GM12865 (cell line): ENCODE measurements at regions not wholly inside any gene's neighbourhood (a gene's known extent, or its start where the extent isn't known, plus 50 kb on each side); places are given as distances from the start of the nearest gene placed in this dataset.

Experiments
- DNase-seq: peaks from one replicate; pipeline ENCODE4 v3.0.0; 2010; ENCODE audit warnings: low read depth
- H3K4me3 ChIP-seq: 2 replicates; pipeline ENCODE4 v1.5.1; 2011; ENCODE audit warnings: mild to moderate bottlenecking, low read depth, low read length, control low read depth
- CTCF ChIP-seq: IDR thresholded peaks from 2 replicates; pipeline ENCODE4 v1.5.1; 2011; ENCODE audit warnings: low read length, control low read depth, low read depth, inconsistent platforms; ENCODE audit not compliant: insufficient read depth; ENCODE audit errors: missing control alignments

- no peak for DNase-seq
- no peak for TF ChIP-seq CTCF
- H3K4me3 ChIP-seq, result no peak overlapping the region
These were observed 469.1 kb downstream of the SOX2 start for GRCh38 chr3:182180654-182181385.

GRCh38 chr3:182182531-182182968 is 470.8 kb downstream of the SOX2 start:
- no peak overlapping the region for H3K4me3 ChIP-seq
- TF ChIP-seq CTCF, result no peak
- peak; percentile 36 for DNase-seq

GRCh38 chr3:182183716-182184430 is 472.1 kb downstream of the SOX2 start:
- H3K4me3 ChIP-seq, result no peak overlapping the region
- no peak for DNase-seq
- TF ChIP-seq CTCF, result no peak

- no peak for TF ChIP-seq CTCF
- DNase-seq, result no peak
- no peak overlapping the region for H3K4me3 ChIP-seq
These were observed 473.6 kb downstream of the SOX2 start for GRCh38 chr3:182185313-182185712.

- no peak for DNase-seq
- H3K4me3 ChIP-seq, result no peak overlapping the region
- TF ChIP-seq CTCF, result no peak
These were observed 478.3 kb downstream of the SOX2 start for GRCh38 chr3:182190056-182190455.

GRCh38 chr3:182198345-182198744 is 486.6 kb downstream of the SOX2 start:
- DNase-seq, result no peak
- no peak for TF ChIP-seq CTCF
- no peak overlapping the region for H3K4me3 ChIP-seq
